Thoracic aorta (tissue), 2 donors: ENCODE measurements at regions not wholly inside any gene's neighbourhood (a gene's known extent, or its start where the extent isn't known, plus 50 kb on each side); places are given as distances from the start of the nearest gene placed in this dataset.

Experiments
- ATAC-seq: fragments of 150-250 bp; one replicate; pipeline ENCODE4 v1.8.0; 2017; ENCODE audit warnings: low read depth; ENCODE audit not compliant: insufficient number of reproducible peaks, low FRiP score
- DNase-seq: peaks from one replicate; pipeline ENCODE4 v3.0.0-alpha.2; 2020; ENCODE audit warnings: low spot score
- H3K27ac ChIP-seq, 2 donors: fragments of 200-600 bp; sonication (generic); 1 replicate in 1 of 2; 2 replicates in 1 of 2; pipeline ENCODE4 v1.5.1; 2016; ENCODE audit warnings: mild to moderate bottlenecking in 2 of 2, moderate library complexity in 2 of 2
- H3K27me3 ChIP-seq: fragments of 200-600 bp; sonication (generic); replicated peaks from 2 replicates; pipeline ENCODE4 v1.6.0; 2016; ENCODE audit warnings: mild to moderate bottlenecking; ENCODE audit not compliant: insufficient read depth
- H3K36me3 ChIP-seq: fragments of 200-600 bp; sonication (generic); one replicate; pipeline ENCODE4 v1.5.1; 2016
- H3K4me1 ChIP-seq, 2 donors: fragments of 200-600 bp; sonication (generic); 1 replicate in 1 of 2; 2 replicates in 1 of 2; pipeline versions ENCODE4 v1.5.1 to v1.6.0; 2016; ENCODE audit warnings: low read depth in 2 of 2, mild to moderate bottlenecking in 1 of 2; ENCODE audit not compliant: control insufficient read depth in 1 of 2
- H3K4me3 ChIP-seq: fragments of 200-600 bp; sonication (generic); 2 replicates; pipeline ENCODE4 v1.5.1; 2016; ENCODE audit warnings: mild to moderate bottlenecking
- H3K9me3 ChIP-seq: fragments of 200-600 bp; sonication (generic); 2 replicates; pipeline ENCODE4 v1.5.1; 2016
- CTCF ChIP-seq: fragments of 200-600 bp; sonication (generic); IDR thresholded peaks from one replicate; pipeline ENCODE4 v1.5.1; 2019; ENCODE audit warnings: antibody characterized with exemption

- no peaks in the 10 kb centered on the region for H3K4me1 ChIP-seq
- DNase-seq = no peak
- no peaks in the 10 kb centered on the region for H3K36me3 ChIP-seq
- no peaks in the 10 kb centered on the region for H3K9me3 ChIP-seq
- H3K4me3 ChIP-seq = no peak overlapping the region
- no peaks in the 10 kb centered on the region for H3K27me3 ChIP-seq
- H3K27ac ChIP-seq = no peak overlapping the region
- ATAC-seq = no peak
- no peak for TF ChIP-seq CTCF
Measured at GRCh38 chr9:126147186-126147935, 179.3 kb upstream of the MVB12B start.

- H3K27ac ChIP-seq = no peak overlapping the region
- H3K36me3 ChIP-seq = no peaks in the 10 kb centered on the region
- H3K9me3 ChIP-seq = no peaks in the 10 kb centered on the region
- no peak for ATAC-seq
- H3K4me1 ChIP-seq = no peaks in the 10 kb centered on the region
- TF ChIP-seq CTCF = no peak
- H3K27me3 ChIP-seq = no peaks in the 10 kb centered on the region
- H3K4me3 ChIP-seq = no peak overlapping the region
- no peak for DNase-seq
Measured at GRCh38 chr9:126147936-126148870, 178.4 kb upstream of the MVB12B start.

- H3K4me3 ChIP-seq = no peak overlapping the region
- TF ChIP-seq CTCF = no peak
- H3K27me3 ChIP-seq = no peaks in the 10 kb centered on the region
- no peak overlapping the region for H3K27ac ChIP-seq
- DNase-seq (no peak), ATAC-seq (no peak)
- no peaks in the 10 kb centered on the region for H3K9me3 ChIP-seq
- H3K4me1 ChIP-seq = no peaks in the 10 kb centered on the region
- no peaks in the 10 kb centered on the region for H3K36me3 ChIP-seq
Measured at GRCh38 chr9:126148994-126149393, 177.6 kb upstream of the MVB12B start.

- ATAC-seq (no peak), DNase-seq (no peak)
- Histone ChIP-seq H3K36me3 (no peaks in the 10 kb centered on the region), H3K27ac (no peak overlapping the region), H3K4me3 (no peak overlapping the region), H3K27me3 (no peaks in the 10 kb centered on the region), H3K4me1 (no peaks in the 10 kb centered on the region), H3K9me3 (no peaks in the 10 kb centered on the region)
- no peak for TF ChIP-seq CTCF
Measured at GRCh38 chr9:126149661-126150060, 177.0 kb upstream of the MVB12B start.

- Histone ChIP-seq H3K4me1 (no peaks in the 10 kb centered on the region), H3K9me3 (no peaks in the 10 kb centered on the region), H3K27me3 (no peaks in the 10 kb centered on the region), H3K4me3 (no peak overlapping the region), H3K36me3 (no peaks in the 10 kb centered on the region), H3K27ac (no peak overlapping the region)
- no peak for TF ChIP-seq CTCF
- ATAC-seq = no peak
- no peak for DNase-seq
Measured at GRCh38 chr9:126150411-126151030, 176.1 kb upstream of the MVB12B start.
